ENCODE measurements at regions not wholly inside any gene's neighbourhood (a gene's known extent, or its start where the extent isn't known, plus 50 kb on each side); places are given as distances from the start of the nearest gene placed in this dataset.

- no peak for TF ChIP-seq CTCF (conservative IDR thresholded peaks at IDR 0.05 in 1 of 2, IDR thresholded peaks at IDR 0.05 in 1 of 2; ENCODE audit: low read depth in 1 of 2, low read length in 2 of 2)
- no peak for TF ChIP-seq EZH2 (IDR thresholded peaks at IDR 0.05; ENCODE audit: low read length, missing control alignments)
These were observed 79.1 kb upstream of the PPP1R26 start for GRCh38 chr9:135400496-135400895.
